Upper lobe of left lung (tissue), 4 donors: ENCODE measurements at regions not wholly inside any gene's neighbourhood (a gene's known extent, or its start where the extent isn't known, plus 50 kb on each side); places are given as distances from the start of the nearest gene placed in this dataset.

Experiments
- EP300 ChIP-seq, 4 donors: sonication (generic); formaldehyde crosslinking; IDR thresholded peaks; one replicate each; pipeline ENCODE4 v1.5.1; 2017; ENCODE audit warnings: antibody characterized with exemption in 4 of 4, control low read depth in 2 of 4
- POLR2A ChIP-seq, 4 donors: fragments of 450-650 bp; IDR thresholded peaks; one replicate each; pipeline ENCODE4 v1.5.1; 2016 to 2017; ENCODE audit warnings: antibody characterized with exemption in 4 of 4, mild to moderate bottlenecking in 2 of 4
- POLR2AphosphoS5 ChIP-seq, 2 donors: sonication (generic); formaldehyde crosslinking; IDR thresholded peaks; one replicate each; pipeline ENCODE4 v1.5.1; 2017; ENCODE audit warnings: antibody characterized with exemption in 2 of 2
- TF ChIP-seq, protein P1 (sequence below), 6 experiments: fragments of 450-650 bp in 4 of 6; fragments of 200-600 bp in 2 of 6; sonication (generic) in 2 of 6; IDR thresholded peaks; one replicate each; pipeline ENCODE4 v1.5.1; 2016 to 2019; ENCODE audit warnings: antibody characterized with exemption in 6 of 6

DNA sequence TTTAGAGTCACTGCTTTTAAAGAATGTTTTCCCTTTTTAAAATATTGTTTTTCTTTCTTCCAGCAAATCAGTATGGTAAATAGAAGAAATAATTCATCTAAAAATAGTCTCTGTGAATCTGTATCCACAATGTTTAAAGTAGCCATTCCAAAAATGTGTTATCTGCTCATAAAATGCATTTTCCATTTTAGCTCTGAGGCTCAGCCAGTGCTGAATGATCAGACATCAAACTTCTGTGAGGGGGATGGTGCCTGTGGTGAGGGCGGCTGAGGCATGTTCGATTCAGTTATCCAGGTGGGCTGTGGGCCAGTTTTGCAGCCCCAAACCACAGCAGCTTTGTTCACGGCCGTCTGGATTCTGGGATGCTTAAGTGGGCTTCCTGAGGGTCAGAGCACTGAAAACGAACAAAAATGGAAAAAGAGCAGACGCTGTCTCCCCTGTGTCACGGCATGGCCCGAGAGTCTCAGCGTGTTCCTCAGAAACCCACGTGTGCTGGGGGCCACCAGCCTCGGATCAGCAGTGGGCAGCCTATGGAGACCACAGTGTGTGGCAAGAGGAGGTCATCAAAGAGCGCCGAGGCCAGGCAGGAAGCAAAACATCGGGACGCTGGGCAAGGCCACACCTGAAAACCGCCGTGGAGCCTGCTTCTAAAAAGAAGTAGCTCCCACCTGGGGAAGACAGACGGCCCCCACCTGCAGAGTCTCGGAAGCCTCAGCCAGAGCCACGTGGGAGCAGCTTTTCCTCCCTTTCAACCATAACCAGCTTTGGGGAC is 134.9 kb upstream of the THBS2 start:
- TF ChIP-seq, protein P1, sequence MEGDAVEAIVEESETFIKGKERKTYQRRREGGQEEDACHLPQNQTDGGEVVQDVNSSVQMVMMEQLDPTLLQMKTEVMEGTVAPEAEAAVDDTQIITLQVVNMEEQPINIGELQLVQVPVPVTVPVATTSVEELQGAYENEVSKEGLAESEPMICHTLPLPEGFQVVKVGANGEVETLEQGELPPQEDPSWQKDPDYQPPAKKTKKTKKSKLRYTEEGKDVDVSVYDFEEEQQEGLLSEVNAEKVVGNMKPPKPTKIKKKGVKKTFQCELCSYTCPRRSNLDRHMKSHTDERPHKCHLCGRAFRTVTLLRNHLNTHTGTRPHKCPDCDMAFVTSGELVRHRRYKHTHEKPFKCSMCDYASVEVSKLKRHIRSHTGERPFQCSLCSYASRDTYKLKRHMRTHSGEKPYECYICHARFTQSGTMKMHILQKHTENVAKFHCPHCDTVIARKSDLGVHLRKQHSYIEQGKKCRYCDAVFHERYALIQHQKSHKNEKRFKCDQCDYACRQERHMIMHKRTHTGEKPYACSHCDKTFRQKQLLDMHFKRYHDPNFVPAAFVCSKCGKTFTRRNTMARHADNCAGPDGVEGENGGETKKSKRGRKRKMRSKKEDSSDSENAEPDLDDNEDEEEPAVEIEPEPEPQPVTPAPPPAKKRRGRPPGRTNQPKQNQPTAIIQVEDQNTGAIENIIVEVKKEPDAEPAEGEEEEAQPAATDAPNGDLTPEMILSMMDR (IDR thresholded peaks at IDR 0.05): no peak
- TF ChIP-seq POLR2AphosphoS5 (IDR thresholded peaks at IDR 0.05) (no peak), POLR2A (IDR thresholded peaks at IDR 0.05) (no peak), EP300 (IDR thresholded peaks at IDR 0.05) (no peak)
